ENCODE measurements at regions not wholly inside any gene's neighbourhood (a gene's known extent, or its start where the extent isn't known, plus 50 kb on each side); places are given as distances from the start of the nearest gene placed in this dataset.

DNA sequence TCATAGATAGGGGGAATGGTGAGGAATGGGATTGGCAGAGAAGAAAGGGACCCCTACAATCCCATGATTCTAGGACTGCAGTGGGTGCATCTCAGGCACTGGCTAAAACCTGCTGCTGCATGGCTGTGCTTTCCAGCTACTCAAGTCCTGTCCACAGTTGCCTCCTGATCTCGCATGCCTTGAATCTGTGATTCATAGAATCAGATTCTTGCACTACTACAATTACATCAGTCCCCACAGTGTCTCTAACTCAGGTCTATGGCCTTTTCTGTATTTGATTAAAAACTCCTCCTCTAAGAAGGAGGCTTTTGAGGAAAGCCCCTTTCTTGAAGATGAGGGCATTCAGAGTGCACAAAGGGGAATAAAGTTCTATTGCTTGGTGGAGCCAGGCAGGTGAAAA lies 117.4 kb downstream of the LRATD1 start:
- WGBS, 5 donors, result 77 to 94% (median 80%) methylated on average over 1 of the region's 1 CpG

DNA sequence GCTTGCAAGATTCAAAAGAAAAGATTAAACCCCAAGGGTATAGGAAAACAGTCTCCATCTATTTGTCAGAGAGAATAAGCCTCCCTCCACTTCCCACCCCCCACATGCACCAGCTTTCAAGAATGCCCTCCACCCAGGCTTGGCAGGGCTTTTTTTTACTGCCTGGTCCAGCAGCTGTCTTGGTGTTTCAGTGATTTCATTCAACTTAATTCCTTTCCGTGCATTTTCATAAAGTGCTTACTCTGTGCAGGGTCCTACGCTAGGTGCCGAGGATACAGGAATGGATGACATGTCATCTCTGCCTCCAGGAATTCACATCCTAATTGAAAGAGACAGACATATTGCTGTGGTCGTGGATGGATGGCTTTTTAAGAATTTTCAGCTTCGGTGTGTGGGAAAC lies 117.9 kb downstream of the LRATD1 start:
- H3K27ac ChIP-seq, result no peak overlapping the region
- WGBS, 5 donors, result 82 to 87% (median 84%) methylated on average over 5 of the region's 5 CpGs
- H3K4me1 ChIP-seq, result no peaks in the 10 kb centered on the region
- TF ChIP-seq POLR2AphosphoS5 (IDR thresholded peaks at IDR 0.05), result no peak
- TF ChIP-seq, protein P1, sequence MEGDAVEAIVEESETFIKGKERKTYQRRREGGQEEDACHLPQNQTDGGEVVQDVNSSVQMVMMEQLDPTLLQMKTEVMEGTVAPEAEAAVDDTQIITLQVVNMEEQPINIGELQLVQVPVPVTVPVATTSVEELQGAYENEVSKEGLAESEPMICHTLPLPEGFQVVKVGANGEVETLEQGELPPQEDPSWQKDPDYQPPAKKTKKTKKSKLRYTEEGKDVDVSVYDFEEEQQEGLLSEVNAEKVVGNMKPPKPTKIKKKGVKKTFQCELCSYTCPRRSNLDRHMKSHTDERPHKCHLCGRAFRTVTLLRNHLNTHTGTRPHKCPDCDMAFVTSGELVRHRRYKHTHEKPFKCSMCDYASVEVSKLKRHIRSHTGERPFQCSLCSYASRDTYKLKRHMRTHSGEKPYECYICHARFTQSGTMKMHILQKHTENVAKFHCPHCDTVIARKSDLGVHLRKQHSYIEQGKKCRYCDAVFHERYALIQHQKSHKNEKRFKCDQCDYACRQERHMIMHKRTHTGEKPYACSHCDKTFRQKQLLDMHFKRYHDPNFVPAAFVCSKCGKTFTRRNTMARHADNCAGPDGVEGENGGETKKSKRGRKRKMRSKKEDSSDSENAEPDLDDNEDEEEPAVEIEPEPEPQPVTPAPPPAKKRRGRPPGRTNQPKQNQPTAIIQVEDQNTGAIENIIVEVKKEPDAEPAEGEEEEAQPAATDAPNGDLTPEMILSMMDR (IDR thresholded peaks at IDR 0.05 in 8 of 11, conservative IDR thresholded peaks at IDR 0.05 in 3 of 11), result no peak
- no peak for TF ChIP-seq POLR2A (IDR thresholded peaks at IDR 0.05)
- H3K27me3 ChIP-seq (replicated peaks in 1 of 7), result no peaks in the 10 kb centered on the region
- H3K9me3 ChIP-seq, result peaks cover 0 to 30% (median 0%) of the 10 kb centered on the region in 8 donors
- no peak overlapping the region for H3K4me3 ChIP-seq
- H3K36me3 ChIP-seq, result no peaks in the 10 kb centered on the region
- intact Hi-C loops (cut with DNase I; ENCODE audit: low total_unique reads), result no loop called here
- DNase-seq, result no peak

More for the DNA sequence above, 117.4 kb downstream of the LRATD1 start:
- no peak for DNase-seq
- Histone ChIP-seq H3K27me3 (replicated peaks in 1 of 7) (no peaks in the 10 kb centered on the region), H3K4me1 (no peaks in the 10 kb centered on the region), H3K27ac (no peak overlapping the region), H3K36me3 (no peaks in the 10 kb centered on the region), H3K9me3 (peaks cover 0 to 32% (median 0%) of the 10 kb centered on the region in 8 donors), H3K4me3 (no peak overlapping the region)
- intact Hi-C loops (cut with DNase I; ENCODE audit: low total_unique reads), result no loop called here
- TF ChIP-seq, protein P1 (IDR thresholded peaks at IDR 0.05 in 8 of 11, conservative IDR thresholded peaks at IDR 0.05 in 3 of 11), result no peak
- no peak for TF ChIP-seq POLR2A (IDR thresholded peaks at IDR 0.05)
- TF ChIP-seq POLR2AphosphoS5 (IDR thresholded peaks at IDR 0.05), result no peak

DNA sequence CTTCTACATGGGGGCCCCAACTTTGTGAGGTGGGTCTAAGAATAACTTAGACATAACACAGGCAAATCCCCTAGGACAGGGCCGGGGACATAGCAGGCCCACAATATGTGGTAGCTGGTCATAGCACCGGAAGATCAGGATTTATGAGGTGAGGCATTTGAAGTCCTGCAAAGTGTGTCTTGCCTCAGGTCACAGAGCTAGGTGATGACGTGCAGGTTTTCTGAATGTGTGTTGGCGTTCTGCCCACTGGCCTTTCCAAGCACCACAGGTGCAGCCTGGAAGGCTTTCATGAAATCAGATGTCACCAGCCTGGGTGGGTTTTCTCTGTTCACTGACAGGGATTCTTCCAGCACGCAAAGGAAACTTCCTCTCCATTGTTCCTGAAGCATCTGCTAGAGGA lies 119.1 kb downstream of the LRATD1 start:
- DNase-seq, result no peak
- H3K36me3 ChIP-seq, result no peaks in the 10 kb centered on the region
- no peak overlapping the region for H3K4me3 ChIP-seq
- peaks cover 0 to 20% (median 0%) of the 10 kb centered on the region in 8 donors for H3K9me3 ChIP-seq
- H3K4me1 ChIP-seq, result no peaks in the 10 kb centered on the region
- WGBS, 5 donors, result 68 to 83% (median 75%) methylated on average over 5 of the region's 5 CpGs
- intact Hi-C loops (cut with DNase I; ENCODE audit: low total_unique reads), result no loop called here
- no peak for TF ChIP-seq POLR2AphosphoS5 (IDR thresholded peaks at IDR 0.05)
- no peak for TF ChIP-seq POLR2A (IDR thresholded peaks at IDR 0.05)
- TF ChIP-seq, protein P1 (IDR thresholded peaks at IDR 0.05 in 8 of 11, conservative IDR thresholded peaks at IDR 0.05 in 3 of 11), result no peak
- H3K27me3 ChIP-seq (replicated peaks in 1 of 7), result no peaks in the 10 kb centered on the region
- H3K27ac ChIP-seq, result no peak overlapping the region

DNA sequence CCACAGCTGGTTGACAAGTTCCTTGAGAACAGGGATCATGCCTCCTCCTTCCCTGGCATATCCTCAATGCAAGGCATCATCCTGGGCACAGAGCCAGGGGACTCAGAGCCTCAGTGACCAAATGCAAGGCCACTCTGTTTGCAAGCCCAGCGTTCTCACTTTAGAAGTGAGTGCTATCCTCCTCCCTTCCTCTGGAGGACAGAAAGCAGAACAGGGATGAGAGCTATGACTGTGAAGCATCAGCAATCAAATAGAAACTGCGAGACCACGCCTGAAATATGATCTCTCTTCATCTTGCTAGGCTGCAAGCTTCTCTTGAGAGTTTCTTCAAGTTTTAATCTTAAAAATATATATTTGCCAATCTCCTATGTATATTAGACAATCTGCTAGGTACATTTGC lies 119.8 kb downstream of the LRATD1 start:
- no peak overlapping the region for H3K4me3 ChIP-seq
- intact Hi-C loops (cut with DNase I; ENCODE audit: low total_unique reads), result no loop called here
- no peaks in the 10 kb centered on the region for H3K36me3 ChIP-seq
- TF ChIP-seq, protein P1 (IDR thresholded peaks at IDR 0.05 in 8 of 11, conservative IDR thresholded peaks at IDR 0.05 in 3 of 11), result no peak
- no peak for TF ChIP-seq POLR2AphosphoS5 (IDR thresholded peaks at IDR 0.05)
- no peak for TF ChIP-seq POLR2A (IDR thresholded peaks at IDR 0.05)
- DNase-seq, result no peak
- 58 to 76% (median 70%) methylated on average over 3 of the region's 3 CpGs for WGBS, 5 donors
- H3K27me3 ChIP-seq (replicated peaks in 1 of 7), result no peaks in the 10 kb centered on the region
- H3K9me3 ChIP-seq, result peaks cover 0 to 13% (median 0%) of the 10 kb centered on the region in 8 donors
- no peak overlapping the region for H3K27ac ChIP-seq
- no peaks in the 10 kb centered on the region for H3K4me1 ChIP-seq
